Lung (tissue), 11 donors: ENCODE measurements at regions not wholly inside any gene's neighbourhood (a gene's known extent, or its start where the extent isn't known, plus 50 kb on each side); places are given as distances from the start of the nearest gene placed in this dataset.
"Not testable (repeated sequence)": the region's sequence is repeated elsewhere in the genome, so short reads cannot be mapped to it uniquely, and the experiment has no call there.

ENCODE experiments used
- ATAC-seq: fragments of 200-7000 bp; cut with Tn5 transposase; one replicate; pipeline ENCODE4 v1.9.1; 2020; ENCODE audit warnings: moderate number of reproducible peaks; ENCODE audit not compliant: insufficient read depth, low FRiP score
- DNase-seq, 3 donors: peaks; one replicate each; pipeline ENCODE4 v3.0.0-alpha.2; 2013 to 2017
- H3K27ac ChIP-seq, 2 donors: one replicate each; pipeline ENCODE4 v1.5.1; 2013; ENCODE audit warnings: mild to moderate bottlenecking in 2 of 2, moderate library complexity in 2 of 2, control low read depth in 1 of 2, inconsistent platforms in 1 of 2, low read depth in 1 of 2, low read length in 1 of 2
- H3K27me3 ChIP-seq, 3 donors: one replicate each; pipeline ENCODE4 v1.5.1; 2013; ENCODE audit warnings: low read length in 2 of 3; ENCODE audit not compliant: control insufficient read depth in 3 of 3, insufficient read depth in 3 of 3
- H3K36me3 ChIP-seq, 4 donors: one replicate each; pipeline ENCODE4 v1.5.1; 2013; ENCODE audit warnings: low read length in 4 of 4, mild to moderate bottlenecking in 1 of 4, moderate library complexity in 1 of 4; ENCODE audit not compliant: control insufficient read depth in 4 of 4, insufficient read depth in 4 of 4
- H3K4me1 ChIP-seq, 5 donors: one replicate each; pipeline ENCODE4 v1.5.1; 2013; ENCODE audit warnings: low read length in 5 of 5, mild to moderate bottlenecking in 2 of 5, moderate library complexity in 1 of 5; ENCODE audit not compliant: control insufficient read depth in 5 of 5, insufficient read depth in 5 of 5
- H3K4me3 ChIP-seq: one replicate; pipeline ENCODE4 v1.5.1; 2013; ENCODE audit warnings: mild to moderate bottlenecking, control low read depth, moderate library complexity
- H3K9ac ChIP-seq, 2 donors: one replicate each; pipeline ENCODE4 v1.5.1; 2013; ENCODE audit warnings: low read length in 2 of 2, control low read depth in 1 of 2; ENCODE audit not compliant: insufficient read depth in 1 of 2
- H3K9me3 ChIP-seq, 4 donors: one replicate each; pipeline ENCODE4 v1.5.1; 2013; ENCODE audit warnings: low read length in 3 of 4, mild to moderate bottlenecking in 1 of 4, moderate library complexity in 1 of 4; ENCODE audit not compliant: control insufficient read depth in 4 of 4, insufficient read depth in 3 of 4
- CTCF ChIP-seq: IDR thresholded peaks from 2 replicates; pipeline ENCODE4 v1.5.1; 2012; ENCODE audit warnings: mild to moderate bottlenecking; ENCODE audit errors: control extremely low read depth, extremely low read depth
- WGBS, 2 donors: extraction: QIAGEN DNeasy Blood & Tissue Kit; methylation state at CpG; one replicate each; pipeline ENCODE4 v1.1.7; 2013; 5-methylcytosine and 5-hydroxymethylcytosine counted together
- donor health status: control.
- donor health status: control.
- donor health status: Bipolar disorder and iron deficiency.
- donor health status: healthy.
- donor health status: DM: yes; HTN: yes; CAD: no.

GRCh38 chr11:135001581-135001980, 589.5 kb upstream of the B3GAT1 start:
- WGBS, 2 donors: 94% methylated on average over 2 of the region's 2 CpGs
- Histone ChIP-seq H3K9ac (no peak overlapping the region), H3K27me3 (peaks cover 0 to 5% (median 0%) of the 10 kb centered on the region in 3 donors), H3K4me3 (no peak overlapping the region), H3K36me3 (no peaks in the 10 kb centered on the region), H3K9me3 (peaks cover 0 to 4% (median 0%) of the 10 kb centered on the region in 4 donors), H3K4me1 (peaks cover 0 to 3% (median 0%) of the 10 kb centered on the region in 5 donors), H3K27ac (no peak overlapping the region)
- TF ChIP-seq CTCF: no peak
- DNase-seq (no peak), ATAC-seq (no peak)

- H3K9ac ChIP-seq, H3K9me3 ChIP-seq, DNase-seq, H3K4me3 ChIP-seq, H3K27ac ChIP-seq, H3K27me3 ChIP-seq, H3K4me1 ChIP-seq, H3K36me3 ChIP-seq, ATAC-seq: not testable (repeated sequence)
- WGBS, 2 donors: 74 to 84% methylated on average over 5 of the region's 5 CpGs
These were observed 589.0 kb upstream of the B3GAT1 start for GRCh38 chr11:135001065-135001464.

- Histone ChIP-seq H3K4me1 (peaks cover 0 to 2% (median 0%) of the 10 kb centered on the region in 5 donors), H3K27me3 (peaks cover 0 to 3% (median 0%) of the 10 kb centered on the region in 3 donors)
- DNase-seq: no peak
These were observed 587.5 kb upstream of the B3GAT1 start for GRCh38 chr11:134999590-134999989.

GRCh38 chr11:134997652-134998320, 585.7 kb upstream of the B3GAT1 start:
- Histone ChIP-seq H3K27me3 (peaks cover 0 to 3% (median 0%) of the 10 kb centered on the region in 3 donors), H3K4me3 (no peak overlapping the region), H3K27ac (no peak overlapping the region), H3K36me3 (no peaks in the 10 kb centered on the region), H3K9ac (no peak overlapping the region), H3K9me3 (peaks cover 0 to 4% (median 0%) of the 10 kb centered on the region in 4 donors), H3K4me1 (no peaks in the 10 kb centered on the region)
- DNase-seq (no peak), ATAC-seq (no peak)
- WGBS, 2 donors: 90 to 92% methylated on average over 11 of the region's 11 CpGs
- TF ChIP-seq CTCF: no peak

More at GRCh38 chr11:134999590-134999989, 587.5 kb upstream of the B3GAT1 start:
- TF ChIP-seq CTCF: no peak
- Histone ChIP-seq H3K4me3 (no peak overlapping the region), H3K36me3 (no peaks in the 10 kb centered on the region), H3K9ac (no peak overlapping the region), H3K27ac (no peak overlapping the region), H3K9me3 (peaks cover 0 to 4% (median 0%) of the 10 kb centered on the region in 4 donors)
- 26 to 40% methylated on average over 6 of the region's 6 CpGs for WGBS, 2 donors
- ATAC-seq: no peak
